Lower leg skin (tissue), 4 donors: ENCODE measurements at regions not wholly inside any gene's neighbourhood (a gene's known extent, or its start where the extent isn't known, plus 50 kb on each side); places are given as distances from the start of the nearest gene placed in this dataset.
"Not testable (repeated sequence)": the region's sequence is repeated elsewhere in the genome, so short reads cannot be mapped to it uniquely, and the experiment has no call there.

ENCODE experiments used
- DNase-seq, 2 donors: peaks; one replicate each; pipeline ENCODE4 v3.0.0-alpha.2; 2019; ENCODE audit warnings: low spot score in 2 of 2
- H3K4me3 ChIP-seq: fragments of 200-600 bp; sonication (generic); 2 replicates; pipeline ENCODE4 v1.5.1; 2017; ENCODE audit warnings: mild to moderate bottlenecking, low read depth; ENCODE audit not compliant: poor library complexity, severe bottlenecking
- POLR2A ChIP-seq, 2 donors: fragments of 450-650 bp; IDR thresholded peaks; one replicate each; pipeline ENCODE4 v1.6.1; 2016 to 2017; ENCODE audit warnings: antibody characterized with exemption in 2 of 2, mild to moderate bottlenecking in 1 of 2, moderate library complexity in 1 of 2
- WGBS, 2 donors: methylation state at CpG; one replicate each; pipeline ENCODE4 v1.1.5; 2018; 5-methylcytosine and 5-hydroxymethylcytosine counted together
- intact Hi-C: fragments of 100-400 bp; cut with DNase I; formaldehyde crosslinking; loops from one replicate; pipeline ENCODE4 v1.15.0; 2023; ENCODE audit warnings: low total_unique reads
- TF ChIP-seq, protein P1 (sequence below), 3 donors: fragments of 450-650 bp; IDR thresholded peaks; one replicate each; pipeline ENCODE4 v1.5.1; 2016; ENCODE audit warnings: antibody characterized with exemption in 3 of 3, mild to moderate bottlenecking in 3 of 3, moderate library complexity in 2 of 3

- TF ChIP-seq, protein P1, sequence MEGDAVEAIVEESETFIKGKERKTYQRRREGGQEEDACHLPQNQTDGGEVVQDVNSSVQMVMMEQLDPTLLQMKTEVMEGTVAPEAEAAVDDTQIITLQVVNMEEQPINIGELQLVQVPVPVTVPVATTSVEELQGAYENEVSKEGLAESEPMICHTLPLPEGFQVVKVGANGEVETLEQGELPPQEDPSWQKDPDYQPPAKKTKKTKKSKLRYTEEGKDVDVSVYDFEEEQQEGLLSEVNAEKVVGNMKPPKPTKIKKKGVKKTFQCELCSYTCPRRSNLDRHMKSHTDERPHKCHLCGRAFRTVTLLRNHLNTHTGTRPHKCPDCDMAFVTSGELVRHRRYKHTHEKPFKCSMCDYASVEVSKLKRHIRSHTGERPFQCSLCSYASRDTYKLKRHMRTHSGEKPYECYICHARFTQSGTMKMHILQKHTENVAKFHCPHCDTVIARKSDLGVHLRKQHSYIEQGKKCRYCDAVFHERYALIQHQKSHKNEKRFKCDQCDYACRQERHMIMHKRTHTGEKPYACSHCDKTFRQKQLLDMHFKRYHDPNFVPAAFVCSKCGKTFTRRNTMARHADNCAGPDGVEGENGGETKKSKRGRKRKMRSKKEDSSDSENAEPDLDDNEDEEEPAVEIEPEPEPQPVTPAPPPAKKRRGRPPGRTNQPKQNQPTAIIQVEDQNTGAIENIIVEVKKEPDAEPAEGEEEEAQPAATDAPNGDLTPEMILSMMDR (IDR thresholded peaks at IDR 0.05), result no peak
- no peak for TF ChIP-seq POLR2A (IDR thresholded peaks at IDR 0.05)
Measured at GRCh38 chr2:176418768-176419167, 149.5 kb downstream of the MTX2 start.

DNA sequence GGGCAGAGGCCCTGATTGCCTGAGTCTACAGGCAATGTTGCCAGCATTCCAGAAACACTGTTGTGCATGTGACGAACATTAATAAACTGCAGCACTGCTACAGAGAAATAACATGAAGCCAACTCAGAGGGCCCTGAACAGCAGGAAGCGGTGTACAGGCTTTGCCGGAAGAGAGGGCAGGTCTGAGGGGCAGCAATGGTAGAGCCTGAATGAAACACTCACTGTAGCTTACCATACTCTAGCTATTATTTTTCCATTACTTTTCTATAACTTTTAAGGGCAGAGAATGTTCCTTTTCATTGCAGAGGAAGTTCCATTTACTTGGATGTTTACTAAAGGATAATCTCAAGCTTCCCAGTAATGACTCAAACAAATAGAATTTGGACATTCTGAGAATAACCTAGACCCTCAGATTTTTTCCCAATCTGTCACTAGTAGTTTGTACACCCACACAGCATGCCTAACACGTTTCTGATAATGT lies 150.4 kb downstream of the MTX2 start:
- no peak for DNase-seq
- TF ChIP-seq POLR2A (IDR thresholded peaks at IDR 0.05), result no peak
- TF ChIP-seq, protein P1 (IDR thresholded peaks at IDR 0.05), result no peak
- intact Hi-C loops, result no loop called here
- H3K4me3 ChIP-seq, result no peak overlapping the region
- 63 to 75% methylated on average over 4 of the region's 4 CpGs for WGBS, 2 donors

More at GRCh38 chr2:176418768-176419167, 149.5 kb downstream of the MTX2 start:
- no peak overlapping the region for H3K4me3 ChIP-seq
- WGBS, 2 donors, result 81 to 90% methylated on average over 6 of the region's 6 CpGs
- DNase-seq, result no peak
- intact Hi-C loops, result no loop called here

- intact Hi-C loops, result no loop called here
- H3K4me3 ChIP-seq, result no peak overlapping the region
- DNase-seq, result no peak
- TF ChIP-seq POLR2A (IDR thresholded peaks at IDR 0.05), result no peak
- TF ChIP-seq, protein P1 (IDR thresholded peaks at IDR 0.05), result no peak
- WGBS, 2 donors, result 92 to 93% methylated on average over 5 of the region's 5 CpGs
Measured at GRCh38 chr2:176421297-176422050, 152.2 kb downstream of the MTX2 start.

GRCh38 chr2:176423819-176424218 lies 154.6 kb downstream of the MTX2 start:
- WGBS, 2 donors, result 39 to 43% methylated on average over 2 of the region's 2 CpGs
- DNase-seq, result no peak
- intact Hi-C loops, result no loop called here
- TF ChIP-seq, protein P1 (IDR thresholded peaks at IDR 0.05), result no peak
- no peak for TF ChIP-seq POLR2A (IDR thresholded peaks at IDR 0.05)
- H3K4me3 ChIP-seq, result no peak overlapping the region

- intact Hi-C loops, result no loop called here
- WGBS, 2 donors, result 42 to 47% methylated on average over 2 of the region's 2 CpGs
- no peak for TF ChIP-seq POLR2A (IDR thresholded peaks at IDR 0.05)
- no peak for DNase-seq
- no peak overlapping the region for H3K4me3 ChIP-seq
Measured at GRCh38 chr2:176424746-176425145, 155.5 kb downstream of the MTX2 start.

- TF ChIP-seq POLR2A (IDR thresholded peaks at IDR 0.05), result no peak
- TF ChIP-seq, protein P1 (IDR thresholded peaks at IDR 0.05), result no peak
- intact Hi-C loops, result no loop called here
- no peak for DNase-seq
- no peak overlapping the region for H3K4me3 ChIP-seq
- 80 to 81% methylated on average over 2 of the region's 2 CpGs for WGBS, 2 donors
Measured at GRCh38 chr2:176427549-176427948, 158.3 kb downstream of the MTX2 start.

GRCh38 chr2:176428944-176429469 lies 159.8 kb downstream of the MTX2 start:
- H3K4me3 ChIP-seq, DNase-seq, intact Hi-C loops: not testable (repeated sequence)
- 67 to 80% methylated on average over 5 of the region's 5 CpGs for WGBS, 2 donors
